Spleen (tissue), 7 donors: ENCODE measurements at regions not wholly inside any gene's neighbourhood (a gene's known extent, or its start where the extent isn't known, plus 50 kb on each side); places are given as distances from the start of the nearest gene placed in this dataset.

ENCODE experiments used
- CTCF ChIP-seq, 11 experiments: fragments of 200-600 bp in 7 of 11; fragments of 450-650 bp in 4 of 11; sonication (generic) in 4 of 11; IDR thresholded peaks in 8 of 11; conservative IDR thresholded peaks in 3 of 11; 1 replicate in 7 of 11; 2 replicates in 4 of 11; pipeline versions ENCODE4 v1.4.0 to v1.8.0; 2016 to 2021; ENCODE audit warnings: antibody characterized with exemption in 11 of 11, inconsistent platforms in 4 of 11, mild to moderate bottlenecking in 1 of 11
- POLR2A ChIP-seq, 3 donors: fragments of 450-650 bp; IDR thresholded peaks; one replicate each; pipeline ENCODE4 v1.5.1; 2017; ENCODE audit warnings: antibody characterized with exemption in 3 of 3, mild to moderate bottlenecking in 1 of 3
- POLR2AphosphoS5 ChIP-seq, 3 donors: sonication (generic); formaldehyde crosslinking; IDR thresholded peaks; one replicate each; pipeline ENCODE4 v1.5.1; 2017; ENCODE audit warnings: antibody characterized with exemption in 3 of 3
- donor health status: DM: no; HTN: no; CAD: no; lungs with moderate emphysema.
- donor health status: DM: no; HTN: no; CAD: no.
- donor health status: DM: no; HTN: no; CAD: no.

- TF ChIP-seq POLR2AphosphoS5 (IDR thresholded peaks at IDR 0.05) (no peak), POLR2A (IDR thresholded peaks at IDR 0.05) (no peak), CTCF (IDR thresholded peaks at IDR 0.05 in 8 of 11, conservative IDR thresholded peaks at IDR 0.05 in 3 of 11) (no peak)
Observed at GRCh38 chr16:48790151-48790550, 180.2 kb upstream of the N4BP1 start.
